ENCODE measurements at regions not wholly inside any gene's neighbourhood (a gene's known extent, or its start where the extent isn't known, plus 50 kb on each side); places are given as distances from the start of the nearest gene placed in this dataset.

DNA sequence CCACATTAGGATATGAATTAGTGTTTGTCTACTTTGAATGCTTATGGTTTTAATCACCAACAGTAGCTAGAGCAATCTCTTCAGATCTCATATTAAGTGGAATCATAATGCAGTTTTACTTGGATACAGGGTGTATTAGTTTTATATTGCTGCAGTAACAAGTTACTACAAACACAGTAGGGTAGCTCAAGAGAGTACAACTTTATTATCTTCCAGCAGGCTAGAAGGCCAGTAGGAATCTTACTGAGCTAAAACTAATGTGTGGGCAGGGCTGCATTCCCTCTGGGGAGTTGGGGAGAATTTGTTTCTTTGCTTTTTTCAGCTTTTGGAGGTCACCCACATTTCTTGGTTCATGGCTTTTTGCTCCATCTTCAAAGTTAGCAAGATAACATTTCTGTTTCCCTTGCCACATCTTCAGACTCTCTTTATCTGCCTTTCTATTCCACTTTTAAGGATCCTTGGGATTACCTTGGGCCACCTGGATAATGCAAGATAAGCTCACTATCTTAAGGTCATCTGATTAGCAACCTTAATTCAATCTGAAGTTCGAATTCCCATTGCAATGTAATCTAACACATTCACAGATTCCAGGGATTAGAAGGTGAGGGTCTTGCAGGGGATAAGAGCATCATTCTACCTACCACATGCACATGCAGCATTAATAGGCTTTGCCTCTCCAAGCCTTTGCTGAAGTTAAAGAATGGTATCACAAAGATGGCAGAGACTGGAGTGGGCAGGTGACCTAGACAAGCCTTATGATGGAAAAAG is 134.1 kb upstream of the SLC10A2 start:
- no peak overlapping the region for H3K9ac ChIP-seq (ENCODE audit: insufficient read length)
- TF ChIP-seq EZH2 (IDR thresholded peaks at IDR 0.05) (no peak), FOXP2 (optimal IDR thresholded peaks at IDR 0.05; ENCODE audit: control extremely low read depth, extremely low read length, insufficient read depth) (no peak), POLR2AphosphoS5 (IDR thresholded peaks at IDR 0.05; ENCODE audit: borderline replicate concordance, low read depth, low read length) (no peak)
- DNase-seq (ENCODE audit: low read depth, low spot score): no peak
- H3K27ac ChIP-seq: no peak overlapping the region
- H3K36me3 ChIP-seq (ENCODE audit: insufficient read depth, low read length): no peaks in the 10 kb centered on the region
- H3K4me3 ChIP-seq: no peak overlapping the region
- H3K9me3 ChIP-seq (ENCODE audit: low read depth, low read length): no peaks in the 10 kb centered on the region

DNA sequence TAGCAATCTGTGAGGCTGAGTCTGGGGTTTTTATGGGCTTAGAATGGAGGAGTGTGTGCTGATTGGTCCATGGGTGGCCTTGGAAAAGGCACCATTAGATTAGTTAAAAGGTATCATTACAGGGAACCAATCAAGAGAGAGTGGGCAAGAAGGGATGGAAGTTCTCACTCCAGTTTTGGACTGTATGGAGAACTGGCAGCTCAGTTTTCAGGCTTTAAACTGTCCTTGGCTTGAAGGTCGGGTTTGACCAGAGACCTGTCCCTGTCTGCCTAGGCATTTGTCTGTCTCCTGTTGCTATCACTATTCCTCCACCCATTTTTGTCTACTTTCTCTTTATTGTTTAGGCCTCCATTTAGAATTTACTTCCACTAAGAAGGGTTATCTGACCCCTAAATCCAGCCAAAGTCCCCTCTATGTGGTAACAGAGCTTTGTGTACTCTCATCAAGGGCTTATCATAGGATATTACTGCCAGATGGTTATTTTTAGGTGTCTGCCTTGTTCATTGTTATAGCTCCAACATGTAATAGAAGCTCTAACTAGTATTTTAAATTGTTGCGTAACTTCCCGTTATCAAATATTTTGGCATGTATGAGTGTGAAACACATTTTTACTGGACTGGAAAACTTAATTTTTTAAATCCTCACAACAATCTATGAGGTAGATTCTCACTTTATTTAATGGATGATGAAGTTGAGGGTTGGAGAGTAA is 133.3 kb upstream of the SLC10A2 start:
- Histone ChIP-seq H3K36me3 (ENCODE audit: insufficient read depth, low read length) (no peaks in the 10 kb centered on the region), H3K9ac (ENCODE audit: insufficient read length) (no peak overlapping the region), H3K4me3 (no peak overlapping the region), H3K9me3 (ENCODE audit: low read depth, low read length) (no peaks in the 10 kb centered on the region), H3K27ac (no peak overlapping the region)
- no peak for TF ChIP-seq POLR2AphosphoS5 (IDR thresholded peaks at IDR 0.05; ENCODE audit: borderline replicate concordance, low read depth, low read length)
- no peak for TF ChIP-seq FOXP2 (optimal IDR thresholded peaks at IDR 0.05; ENCODE audit: control extremely low read depth, extremely low read length, insufficient read depth)
- no peak for TF ChIP-seq EZH2 (IDR thresholded peaks at IDR 0.05)
- DNase-seq (ENCODE audit: low read depth, low spot score): no peak

DNA sequence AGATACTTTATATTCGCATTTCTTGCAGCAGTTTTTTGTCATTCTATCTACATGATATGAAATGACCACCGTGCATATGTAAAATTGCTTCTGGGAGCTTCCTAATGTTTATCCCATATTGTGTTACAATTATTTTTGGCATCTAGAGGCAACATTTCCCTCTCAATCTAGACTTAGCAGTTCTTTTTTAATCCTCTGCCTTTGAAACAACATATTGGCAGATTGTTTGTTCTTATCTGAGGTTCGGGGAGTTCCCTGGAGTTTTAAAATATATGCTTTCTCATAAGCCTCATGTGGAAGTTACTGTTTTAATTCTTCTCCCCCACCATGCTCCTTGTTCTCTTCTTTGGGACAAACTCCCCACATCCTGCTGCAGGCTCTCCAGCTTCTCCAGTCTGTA is 130.1 kb upstream of the SLC10A2 start:
- Histone ChIP-seq H3K27ac (no peak overlapping the region), H3K9me3 (ENCODE audit: low read depth, low read length) (no peaks in the 10 kb centered on the region), H3K4me3 (no peak overlapping the region), H3K9ac (ENCODE audit: insufficient read length) (no peak overlapping the region), H3K36me3 (ENCODE audit: insufficient read depth, low read length) (no peaks in the 10 kb centered on the region)
- no peak for DNase-seq (ENCODE audit: low read depth, low spot score)
- TF ChIP-seq EZH2 (IDR thresholded peaks at IDR 0.05) (no peak), FOXP2 (optimal IDR thresholded peaks at IDR 0.05; ENCODE audit: control extremely low read depth, extremely low read length, insufficient read depth) (no peak), POLR2AphosphoS5 (IDR thresholded peaks at IDR 0.05; ENCODE audit: borderline replicate concordance, low read depth, low read length) (no peak)

DNA sequence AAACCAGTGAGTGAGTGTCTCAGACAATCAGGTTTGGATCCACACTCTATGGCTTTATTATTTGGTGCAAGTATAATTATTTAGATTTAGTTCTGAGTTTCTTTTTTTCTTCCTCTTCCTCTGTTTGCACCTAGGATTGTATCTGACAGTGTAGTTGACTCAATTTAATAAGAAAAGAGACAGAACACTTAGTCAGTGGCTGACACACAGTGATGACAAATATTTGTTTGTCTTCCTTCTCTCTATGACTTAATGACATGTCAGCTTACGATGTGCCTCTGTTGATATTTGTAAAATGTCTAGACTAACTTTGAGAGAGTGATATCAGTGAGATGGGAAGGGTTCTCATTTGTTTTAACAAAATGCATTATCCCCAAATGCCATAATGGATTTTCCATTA is 129.5 kb upstream of the SLC10A2 start:
- Histone ChIP-seq H3K27ac (no peak overlapping the region), H3K9me3 (ENCODE audit: low read depth, low read length) (no peaks in the 10 kb centered on the region), H3K9ac (ENCODE audit: insufficient read length) (no peak overlapping the region), H3K36me3 (ENCODE audit: insufficient read depth, low read length) (no peaks in the 10 kb centered on the region), H3K4me3 (no peak overlapping the region)
- TF ChIP-seq POLR2AphosphoS5 (IDR thresholded peaks at IDR 0.05; ENCODE audit: borderline replicate concordance, low read depth, low read length) (no peak), FOXP2 (optimal IDR thresholded peaks at IDR 0.05; ENCODE audit: control extremely low read depth, extremely low read length, insufficient read depth) (no peak), EZH2 (IDR thresholded peaks at IDR 0.05) (no peak)
- DNase-seq (ENCODE audit: low read depth, low spot score): no peak

DNA sequence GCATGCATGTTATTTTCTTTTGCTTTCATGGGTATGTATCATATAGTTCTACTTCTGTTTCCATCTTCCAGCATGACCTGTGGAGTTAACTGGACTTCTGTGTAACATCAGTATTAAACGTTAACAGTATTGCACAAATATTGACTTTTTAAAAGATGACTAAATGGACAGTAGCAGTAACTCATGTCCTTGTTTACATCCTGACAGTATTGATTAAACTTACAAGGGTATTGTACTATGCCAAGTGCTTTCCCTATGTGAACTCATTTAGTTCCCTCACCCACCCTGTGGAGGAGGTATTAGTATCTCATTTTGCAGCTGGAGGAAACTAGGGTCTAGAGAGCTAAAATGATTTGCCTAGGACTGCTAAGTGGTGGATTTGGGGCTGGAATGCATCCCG is 128.7 kb upstream of the SLC10A2 start:
- H3K9ac ChIP-seq (ENCODE audit: insufficient read length): no peak overlapping the region
- H3K36me3 ChIP-seq (ENCODE audit: insufficient read depth, low read length): no peaks in the 10 kb centered on the region
- no peak overlapping the region for H3K4me3 ChIP-seq
- no peak for TF ChIP-seq EZH2 (IDR thresholded peaks at IDR 0.05)
- TF ChIP-seq POLR2AphosphoS5 (IDR thresholded peaks at IDR 0.05; ENCODE audit: borderline replicate concordance, low read depth, low read length): no peak
- no peak for TF ChIP-seq FOXP2 (optimal IDR thresholded peaks at IDR 0.05; ENCODE audit: control extremely low read depth, extremely low read length, insufficient read depth)
- DNase-seq (ENCODE audit: low read depth, low spot score): no peak
- no peak overlapping the region for H3K27ac ChIP-seq
- no peaks in the 10 kb centered on the region for H3K9me3 ChIP-seq (ENCODE audit: low read depth, low read length)

DNA sequence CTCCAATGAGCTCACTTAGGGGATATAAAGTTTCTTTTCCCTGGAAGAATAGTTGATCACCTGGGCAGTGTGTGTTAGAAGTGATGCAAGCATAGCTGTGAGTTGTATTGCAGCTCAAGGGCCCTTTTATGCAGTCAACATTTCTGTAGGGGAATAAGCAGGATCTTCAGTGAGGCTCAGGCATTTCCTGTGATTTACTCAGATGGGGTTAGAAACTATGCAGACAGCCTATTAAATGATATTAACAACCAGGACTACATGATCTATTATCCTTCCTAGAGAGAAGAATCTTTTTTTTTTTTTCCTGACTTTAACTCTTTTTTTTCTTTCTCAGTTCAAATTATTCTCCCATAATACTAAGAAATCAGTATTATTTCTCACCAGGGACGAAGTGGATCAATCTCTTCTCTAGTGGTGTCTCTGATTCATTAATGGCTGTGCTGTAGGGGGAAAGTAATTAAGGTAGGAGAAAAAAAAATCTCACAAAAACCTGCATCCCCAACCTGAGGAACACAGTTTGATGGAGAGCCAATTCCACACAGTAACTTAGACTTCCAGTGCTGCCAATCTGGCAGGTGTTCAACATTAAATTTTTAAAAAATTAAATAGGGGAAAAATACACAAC is 126.4 kb upstream of the SLC10A2 start:
- no peak overlapping the region for H3K27ac ChIP-seq
- TF ChIP-seq EZH2 (IDR thresholded peaks at IDR 0.05): no peak
- no peak for TF ChIP-seq POLR2AphosphoS5 (IDR thresholded peaks at IDR 0.05; ENCODE audit: borderline replicate concordance, low read depth, low read length)
- TF ChIP-seq FOXP2 (optimal IDR thresholded peaks at IDR 0.05; ENCODE audit: control extremely low read depth, extremely low read length, insufficient read depth): no peak
- H3K4me3 ChIP-seq: no peak overlapping the region
- no peaks in the 10 kb centered on the region for H3K9me3 ChIP-seq (ENCODE audit: low read depth, low read length)
- no peak overlapping the region for H3K9ac ChIP-seq (ENCODE audit: insufficient read length)
- no peaks in the 10 kb centered on the region for H3K36me3 ChIP-seq (ENCODE audit: insufficient read depth, low read length)
- no peak for DNase-seq (ENCODE audit: low read depth, low spot score)

DNA sequence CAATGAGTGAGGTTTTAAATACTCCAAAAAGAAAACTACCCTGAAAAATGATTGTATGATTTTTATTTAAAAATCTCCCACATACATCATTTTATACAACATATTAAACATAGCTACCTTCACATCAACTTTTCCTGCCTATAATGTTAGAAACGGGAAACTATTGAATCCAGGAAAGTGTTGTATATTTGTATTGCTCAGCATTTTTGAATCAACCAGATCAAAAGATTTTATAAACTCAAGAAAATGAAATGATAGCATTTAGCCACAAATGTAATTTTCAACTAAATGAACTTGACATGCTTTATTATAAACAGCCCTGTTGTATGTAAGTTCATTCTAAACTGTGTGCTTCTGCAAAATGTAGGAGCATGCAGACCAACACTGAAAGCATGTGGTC is 124.6 kb upstream of the SLC10A2 start:
- no peak overlapping the region for H3K4me3 ChIP-seq
- no peaks in the 10 kb centered on the region for H3K36me3 ChIP-seq (ENCODE audit: insufficient read depth, low read length)
- H3K9me3 ChIP-seq (ENCODE audit: low read depth, low read length): no peaks in the 10 kb centered on the region
- no peak overlapping the region for H3K9ac ChIP-seq (ENCODE audit: insufficient read length)
- no peak overlapping the region for H3K27ac ChIP-seq
- TF ChIP-seq POLR2AphosphoS5 (IDR thresholded peaks at IDR 0.05; ENCODE audit: borderline replicate concordance, low read depth, low read length) (no peak), FOXP2 (optimal IDR thresholded peaks at IDR 0.05; ENCODE audit: control extremely low read depth, extremely low read length, insufficient read depth) (no peak), EZH2 (IDR thresholded peaks at IDR 0.05) (no peak)
- no peak for DNase-seq (ENCODE audit: low read depth, low spot score)

DNA sequence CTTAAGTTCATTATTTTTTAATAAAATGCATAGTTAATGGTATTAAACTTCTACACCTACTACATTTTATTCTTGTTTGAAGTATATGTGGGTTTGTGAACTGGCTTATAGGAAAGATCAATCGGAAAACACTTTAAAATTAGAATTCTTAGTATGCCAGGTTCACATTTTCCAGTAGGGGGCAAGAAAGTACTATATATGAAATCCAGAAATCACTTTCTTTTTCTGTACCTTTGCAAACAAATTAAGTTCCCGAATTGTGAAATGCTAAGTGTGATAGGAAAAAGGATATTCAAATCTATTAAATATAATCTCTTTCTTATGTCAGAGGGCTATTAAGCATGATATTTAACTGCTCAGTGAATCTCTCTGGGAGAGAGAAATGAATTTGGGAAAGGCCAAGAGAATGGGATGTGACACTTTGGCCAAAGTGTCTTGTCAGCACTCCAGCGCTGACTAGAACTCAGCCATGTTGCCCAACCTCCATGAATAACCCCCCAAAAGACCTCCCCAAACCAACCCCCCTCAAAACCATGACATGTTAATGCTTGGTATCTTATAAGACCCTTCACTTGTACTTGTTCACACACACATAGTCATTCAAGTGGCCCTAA is 122.6 kb upstream of the SLC10A2 start:
- no peaks in the 10 kb centered on the region for H3K9me3 ChIP-seq (ENCODE audit: low read depth, low read length)
- no peak overlapping the region for H3K4me3 ChIP-seq
- DNase-seq (ENCODE audit: low read depth, low spot score): no peak
- TF ChIP-seq EZH2 (IDR thresholded peaks at IDR 0.05) (no peak), POLR2AphosphoS5 (IDR thresholded peaks at IDR 0.05; ENCODE audit: borderline replicate concordance, low read depth, low read length) (no peak), FOXP2 (optimal IDR thresholded peaks at IDR 0.05; ENCODE audit: control extremely low read depth, extremely low read length, insufficient read depth) (no peak)
- H3K27ac ChIP-seq: no peak overlapping the region
- no peaks in the 10 kb centered on the region for H3K36me3 ChIP-seq (ENCODE audit: insufficient read depth, low read length)
- no peak overlapping the region for H3K9ac ChIP-seq (ENCODE audit: insufficient read length)

All from SK-N-MC (cell line).